GM12864 (cell line): ENCODE measurements at regions not wholly inside any gene's neighbourhood (a gene's known extent, or its start where the extent isn't known, plus 50 kb on each side); places are given as distances from the start of the nearest gene placed in this dataset.

Experiments used
- DNase-seq: peaks from one replicate; pipeline ENCODE4 v3.0.0-alpha.2; 2011; ENCODE audit warnings: low read depth
- H3K4me3 ChIP-seq: 2 replicates; pipeline ENCODE4 v1.5.1; 2011; ENCODE audit warnings: mild to moderate bottlenecking, low read depth, low read length, control low read depth
- TF ChIP-seq, protein P1 (sequence below): IDR thresholded peaks from 2 replicates; pipeline ENCODE4 v1.5.1; 2011; ENCODE audit warnings: low read depth, mild to moderate bottlenecking, moderate library complexity, low read length, control low read depth, inconsistent platforms; ENCODE audit errors: missing control alignments

- no peak overlapping the region for H3K4me3 ChIP-seq
- TF ChIP-seq, protein P1, sequence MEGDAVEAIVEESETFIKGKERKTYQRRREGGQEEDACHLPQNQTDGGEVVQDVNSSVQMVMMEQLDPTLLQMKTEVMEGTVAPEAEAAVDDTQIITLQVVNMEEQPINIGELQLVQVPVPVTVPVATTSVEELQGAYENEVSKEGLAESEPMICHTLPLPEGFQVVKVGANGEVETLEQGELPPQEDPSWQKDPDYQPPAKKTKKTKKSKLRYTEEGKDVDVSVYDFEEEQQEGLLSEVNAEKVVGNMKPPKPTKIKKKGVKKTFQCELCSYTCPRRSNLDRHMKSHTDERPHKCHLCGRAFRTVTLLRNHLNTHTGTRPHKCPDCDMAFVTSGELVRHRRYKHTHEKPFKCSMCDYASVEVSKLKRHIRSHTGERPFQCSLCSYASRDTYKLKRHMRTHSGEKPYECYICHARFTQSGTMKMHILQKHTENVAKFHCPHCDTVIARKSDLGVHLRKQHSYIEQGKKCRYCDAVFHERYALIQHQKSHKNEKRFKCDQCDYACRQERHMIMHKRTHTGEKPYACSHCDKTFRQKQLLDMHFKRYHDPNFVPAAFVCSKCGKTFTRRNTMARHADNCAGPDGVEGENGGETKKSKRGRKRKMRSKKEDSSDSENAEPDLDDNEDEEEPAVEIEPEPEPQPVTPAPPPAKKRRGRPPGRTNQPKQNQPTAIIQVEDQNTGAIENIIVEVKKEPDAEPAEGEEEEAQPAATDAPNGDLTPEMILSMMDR, result no peak
- DNase-seq, result no peak
These were observed 1265.4 kb upstream of the ADGRB3 start for GRCh38 chr6:67369679-67370078.

DNA sequence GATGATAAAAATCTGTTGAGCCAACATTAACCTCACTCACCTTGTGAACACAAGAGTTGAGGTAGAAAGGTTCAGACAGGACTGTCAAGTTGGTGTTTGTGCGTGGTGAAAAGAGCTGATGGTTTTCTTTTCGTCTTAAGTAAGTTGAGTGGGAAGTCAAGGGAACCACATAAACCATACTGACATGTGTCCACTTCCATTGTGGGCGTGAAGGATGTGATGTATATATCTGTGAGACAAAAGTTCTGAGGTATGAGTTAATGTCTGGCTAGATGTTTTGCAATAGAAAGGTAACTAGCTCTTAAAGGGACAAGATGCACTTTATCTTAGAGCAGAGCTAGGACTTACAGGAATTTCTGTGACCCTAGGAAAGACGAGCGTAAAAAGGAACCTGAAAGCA lies 1272.1 kb upstream of the ADGRB3 start:
- H3K4me3 ChIP-seq, result no peak overlapping the region
- no peak for DNase-seq
- TF ChIP-seq, protein P1, result no peak

- H3K4me3 ChIP-seq, result no peak overlapping the region
- DNase-seq, result no peak
These were observed 1273.8 kb upstream of the ADGRB3 start for GRCh38 chr6:67361264-67361663.

GRCh38 chr6:67358241-67358640 lies 1276.8 kb upstream of the ADGRB3 start:
- TF ChIP-seq, protein P1, result no peak
- no peak overlapping the region for H3K4me3 ChIP-seq
- no peak for DNase-seq

More at GRCh38 chr6:67361264-67361663, 1273.8 kb upstream of the ADGRB3 start:
- TF ChIP-seq, protein P1, result no peak

DNA sequence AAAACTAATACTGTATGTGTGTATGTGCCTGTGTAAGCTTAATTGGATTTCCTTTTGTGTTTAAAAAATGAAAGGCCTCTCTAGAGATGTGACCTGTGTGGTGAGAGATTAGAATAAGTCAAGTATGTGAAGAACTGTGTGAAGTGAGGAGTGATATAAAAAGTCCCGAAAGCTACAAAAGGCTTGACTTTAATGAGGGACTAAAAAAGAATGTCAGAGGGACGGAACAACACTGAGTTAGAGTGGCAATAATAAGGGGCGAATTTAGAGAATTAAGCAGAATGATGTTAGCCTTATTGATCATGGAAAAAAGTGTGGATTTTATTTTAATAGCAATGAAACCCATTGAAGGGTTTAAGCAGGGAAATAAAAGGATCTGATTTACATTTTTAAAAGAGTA lies 1281.2 kb upstream of the ADGRB3 start:
- no peak overlapping the region for H3K4me3 ChIP-seq
- no peak for DNase-seq
- TF ChIP-seq, protein P1, result no peak

DNA sequence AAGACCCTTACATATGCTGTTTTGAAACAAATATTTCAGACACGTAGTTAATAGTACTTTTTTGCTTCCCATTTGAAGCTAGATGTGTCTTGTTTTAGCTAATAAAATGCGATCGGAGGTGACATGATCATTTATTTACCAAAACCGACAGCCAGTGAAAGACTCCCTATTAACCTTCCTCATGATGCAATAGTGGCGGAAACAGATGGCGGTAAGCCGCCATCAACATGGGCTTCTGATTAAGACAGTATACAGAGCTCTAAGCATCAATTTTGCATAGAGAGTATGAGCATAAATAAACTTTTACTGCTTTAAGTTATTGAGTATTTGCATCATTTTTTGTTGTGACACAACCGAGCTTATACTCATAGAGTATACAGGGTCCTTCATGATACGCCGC lies 1282.4 kb upstream of the ADGRB3 start:
- TF ChIP-seq, protein P1, result no peak
- DNase-seq, result no peak
- H3K4me3 ChIP-seq, result no peak overlapping the region

- no peak for DNase-seq
- TF ChIP-seq, protein P1, result no peak
- H3K4me3 ChIP-seq, result no peak overlapping the region
These were observed 1284.4 kb upstream of the ADGRB3 start for GRCh38 chr6:67350729-67351128.
